ENCODE measurements at regions not wholly inside any gene's neighbourhood (a gene's known extent, or its start where the extent isn't known, plus 50 kb on each side); places are given as distances from the start of the nearest gene placed in this dataset.
"Not testable (repeated sequence)": the region's sequence is repeated elsewhere in the genome, so short reads cannot be mapped to it uniquely, and the experiment has no call there.

- 57 to 92% (median 80%) methylated on average over 1 to 4 of the region's 4 CpGs; no CpG with 5 or more reads in 7 of the 10 experiments for WGBS, 10 experiments
- no peaks in the 10 kb centered on the region for H3K4me1 ChIP-seq (replicated peaks in 1 of 2)
- ATAC-seq (replicated peaks in 6 of 8), result no peak
- H3K27ac ChIP-seq, result no peak overlapping the region
- no peak overlapping the region for H3K4me3 ChIP-seq
- in situ Hi-C loops (cut with MboI; ENCODE audit: low pct_unique_long_range_greater_than_20kb in 2 of 9, low sequenced_read_pairs in 9 of 9, unreplicated experiment in 9 of 9), result no loop called here
Measured at GRCh38 chr2:121150713-121151112, 134.3 kb downstream of the TFCP2L1 start.

- in situ Hi-C loops (cut with MboI; ENCODE audit: low pct_unique_long_range_greater_than_20kb in 2 of 9, low sequenced_read_pairs in 9 of 9, unreplicated experiment in 9 of 9), result no loop called here
- 8 to 86% (median 74%) methylated on average over 1 to 9 of the region's 14 CpGs for WGBS, 10 experiments
- no peaks in the 10 kb centered on the region for H3K4me1 ChIP-seq (replicated peaks in 1 of 2)
- no peak overlapping the region for H3K27ac ChIP-seq
- ATAC-seq (replicated peaks in 6 of 8), result no peak
- no peak overlapping the region for H3K4me3 ChIP-seq
Measured at GRCh38 chr2:121151311-121152109, 133.5 kb downstream of the TFCP2L1 start.

GRCh38 chr2:121152861-121153260, 132.1 kb downstream of the TFCP2L1 start:
- no peak for ATAC-seq (replicated peaks in 6 of 8)
- H3K4me1 ChIP-seq (replicated peaks in 1 of 2), result no peaks in the 10 kb centered on the region
- no peak overlapping the region for H3K4me3 ChIP-seq
- in situ Hi-C loops (cut with MboI; ENCODE audit: low pct_unique_long_range_greater_than_20kb in 2 of 9, low sequenced_read_pairs in 9 of 9, unreplicated experiment in 9 of 9), result no loop called here
- no peak overlapping the region for H3K27ac ChIP-seq
- WGBS, 10 experiments, result 40 to 100% (median 55%) methylated on average over 1 to 4 of the region's 7 CpGs; no CpG with 5 or more reads in 5 of the 10 experiments

- no peaks in the 10 kb centered on the region for H3K4me1 ChIP-seq (replicated peaks in 1 of 2)
- ATAC-seq (replicated peaks in 6 of 8), result no peak
- WGBS, 10 experiments, result 49 to 100% (median 80%) methylated on average over 1 to 5 of the region's 6 CpGs; no CpG with 5 or more reads in 4 of the 10 experiments
- no peak overlapping the region for H3K4me3 ChIP-seq
- in situ Hi-C loops (cut with MboI; ENCODE audit: low pct_unique_long_range_greater_than_20kb in 2 of 9, low sequenced_read_pairs in 9 of 9, unreplicated experiment in 9 of 9), result no loop called here
- H3K27ac ChIP-seq, result no peak overlapping the region
Measured at GRCh38 chr2:121153516-121153915, 131.5 kb downstream of the TFCP2L1 start.

GRCh38 chr2:121155502-121156056, 129.4 kb downstream of the TFCP2L1 start:
- 5 to 76% (median 57%) methylated on average over 3 to 4 of the region's 11 CpGs; no CpG with 5 or more reads in 6 of the 10 experiments for WGBS, 10 experiments
- no peak for ATAC-seq (replicated peaks in 6 of 8)

GRCh38 chr2:121157481-121157880, 127.5 kb downstream of the TFCP2L1 start:
- H3K4me3 ChIP-seq; H3K4me1 ChIP-seq (replicated peaks in 1 of 2); ATAC-seq (replicated peaks in 6 of 8); in situ Hi-C loops (cut with MboI; ENCODE audit: low pct_unique_long_range_greater_than_20kb in 2 of 9, low sequenced_read_pairs in 9 of 9, unreplicated experiment in 9 of 9); H3K27ac ChIP-seq: not testable (repeated sequence)
- 0 to 100% (median 80%) methylated on average over 1 of the region's 1 CpG; no CpG with 5 or more reads in 3 of the 10 experiments for whole genome bisulfite sequencing, 10 experiments

More at GRCh38 chr2:121155502-121156056, 129.4 kb downstream of the TFCP2L1 start:
- no peak overlapping the region for H3K4me3 ChIP-seq
- in situ Hi-C loops (cut with MboI; ENCODE audit: low pct_unique_long_range_greater_than_20kb in 2 of 9, low sequenced_read_pairs in 9 of 9, unreplicated experiment in 9 of 9), result no loop called here
- no peak overlapping the region for H3K27ac ChIP-seq
- no peaks in the 10 kb centered on the region for H3K4me1 ChIP-seq (replicated peaks in 1 of 2)

GRCh38 chr2:121159291-121160071, 125.5 kb downstream of the TFCP2L1 start:
- in situ Hi-C loops (cut with MboI; ENCODE audit: low pct_unique_long_range_greater_than_20kb in 2 of 9, low sequenced_read_pairs in 9 of 9, unreplicated experiment in 9 of 9), result no loop called here
- Histone ChIP-seq H3K4me3 (no peak overlapping the region), H3K4me1 (replicated peaks in 1 of 2) (no peaks in the 10 kb centered on the region), H3K27ac (no peak overlapping the region)
- ATAC-seq (replicated peaks in 6 of 8), result no peak
- WGBS, 10 experiments, result 10 to 80% (median 53%) methylated on average over 1 to 6 of the region's 8 CpGs; no CpG with 5 or more reads in 3 of the 10 experiments

GRCh38 chr2:121160366-121160765, 124.6 kb downstream of the TFCP2L1 start:
- Histone ChIP-seq H3K4me3 (no peak overlapping the region), H3K27ac (no peak overlapping the region), H3K4me1 (replicated peaks in 1 of 2) (no peaks in the 10 kb centered on the region)
- in situ Hi-C loops (cut with MboI; ENCODE audit: low pct_unique_long_range_greater_than_20kb in 2 of 9, low sequenced_read_pairs in 9 of 9, unreplicated experiment in 9 of 9), result no loop called here
- WGBS, 10 experiments, result 0 to 81% (median 61%) methylated on average over 1 to 4 of the region's 4 CpGs; no CpG with 5 or more reads in 1 of the 10 experiments
- ATAC-seq (replicated peaks in 6 of 8), result no peak

GRCh38 chr2:121161272-121161671, 123.7 kb downstream of the TFCP2L1 start:
- 0 to 100% (median 92%) methylated on average over 1 of the region's 1 CpG; no CpG with 5 or more reads in 2 of the 10 experiments for WGBS, 10 experiments
- in situ Hi-C loops (cut with MboI; ENCODE audit: low pct_unique_long_range_greater_than_20kb in 2 of 9, low sequenced_read_pairs in 9 of 9, unreplicated experiment in 9 of 9), result no loop called here
- ATAC-seq (replicated peaks in 6 of 8), result no peak

GRCh38 chr2:121162893-121163292, 122.1 kb downstream of the TFCP2L1 start:
- in situ Hi-C loops (cut with MboI; ENCODE audit: low pct_unique_long_range_greater_than_20kb in 2 of 9, low sequenced_read_pairs in 9 of 9, unreplicated experiment in 9 of 9), result no loop called here
- ATAC-seq (replicated peaks in 6 of 8), result no peak
- Histone ChIP-seq H3K27ac (no peak overlapping the region), H3K4me1 (replicated peaks in 1 of 2) (no peaks in the 10 kb centered on the region), H3K4me3 (no peak overlapping the region)

More at GRCh38 chr2:121161272-121161671, 123.7 kb downstream of the TFCP2L1 start:
- no peak overlapping the region for H3K27ac ChIP-seq
- H3K4me1 ChIP-seq (replicated peaks in 1 of 2), result no peaks in the 10 kb centered on the region
- no peak overlapping the region for H3K4me3 ChIP-seq

GRCh38 chr2:121164042-121164441, 121.0 kb downstream of the TFCP2L1 start:
- 20 to 90% (median 70%) methylated on average over 1 to 3 of the region's 3 CpGs; no CpG with 5 or more reads in 5 of the 10 experiments for WGBS, 10 experiments
- H3K4me3 ChIP-seq, result no peak overlapping the region
- in situ Hi-C loops (cut with MboI; ENCODE audit: low pct_unique_long_range_greater_than_20kb in 2 of 9, low sequenced_read_pairs in 9 of 9, unreplicated experiment in 9 of 9), result no loop called here
- no peak overlapping the region for H3K27ac ChIP-seq
- ATAC-seq (replicated peaks in 6 of 8), result no peak
- H3K4me1 ChIP-seq (replicated peaks in 1 of 2), result no peaks in the 10 kb centered on the region

- H3K27ac ChIP-seq, result no peak overlapping the region
- H3K4me3 ChIP-seq, result no peak overlapping the region
- H3K4me1 ChIP-seq (replicated peaks in 1 of 2), result no peaks in the 10 kb centered on the region
- in situ Hi-C loops (cut with MboI; ENCODE audit: low pct_unique_long_range_greater_than_20kb in 2 of 9, low sequenced_read_pairs in 9 of 9, unreplicated experiment in 9 of 9), result no loop called here
- no peak for ATAC-seq (replicated peaks in 6 of 8)
- WGBS, 10 experiments, result 0 to 100% (median 65%) methylated on average over 1 of the region's 1 CpG; no CpG with 5 or more reads in 1 of the 10 experiments
Measured at GRCh38 chr2:121165038-121165542, 119.9 kb downstream of the TFCP2L1 start.

All from motor neuron (in vitro differentiated cells).